ENCODE measurements at regions not wholly inside any gene's neighbourhood (a gene's known extent, or its start where the extent isn't known, plus 50 kb on each side); places are given as distances from the start of the nearest gene placed in this dataset.
A peak's percentile ranks its signal among the peaks of the same experiment; 100 is the strongest.
"Not testable (repeated sequence)": the region's sequence is repeated elsewhere in the genome, so short reads cannot be mapped to it uniquely, and the experiment has no call there.

DNA sequence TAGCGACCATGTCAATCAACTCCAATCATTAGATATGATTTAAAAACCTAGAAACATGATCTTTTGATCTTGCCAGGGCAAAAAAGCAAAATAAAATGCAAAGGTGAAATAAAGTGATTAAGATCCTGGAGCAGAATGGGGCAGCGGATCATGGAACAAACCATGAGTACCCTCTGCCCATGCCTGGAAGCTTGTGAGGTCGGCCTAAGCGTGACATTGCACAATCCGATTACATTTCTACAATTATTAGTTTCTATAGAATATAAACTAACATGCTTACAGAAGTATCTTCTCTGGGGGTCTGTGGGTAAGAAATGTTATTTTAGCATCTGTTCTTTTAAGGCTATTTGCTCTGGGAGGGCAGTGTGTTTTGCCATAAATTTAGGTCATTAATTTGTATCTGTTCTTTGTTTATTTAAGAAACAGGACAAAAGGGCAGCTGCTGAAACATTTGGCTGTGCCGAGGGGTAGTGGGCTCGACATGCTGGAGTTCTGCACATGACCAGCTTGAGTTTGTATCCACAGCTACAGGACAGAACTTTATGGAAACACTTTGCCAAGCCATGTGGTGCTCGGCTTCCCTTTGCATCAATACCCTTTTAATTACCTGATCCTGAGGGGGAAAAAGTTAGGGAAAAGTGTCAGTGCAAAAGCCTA, 55.9 kb downstream of the ZBTB18 start:
- DNase-seq = no peak

DNA sequence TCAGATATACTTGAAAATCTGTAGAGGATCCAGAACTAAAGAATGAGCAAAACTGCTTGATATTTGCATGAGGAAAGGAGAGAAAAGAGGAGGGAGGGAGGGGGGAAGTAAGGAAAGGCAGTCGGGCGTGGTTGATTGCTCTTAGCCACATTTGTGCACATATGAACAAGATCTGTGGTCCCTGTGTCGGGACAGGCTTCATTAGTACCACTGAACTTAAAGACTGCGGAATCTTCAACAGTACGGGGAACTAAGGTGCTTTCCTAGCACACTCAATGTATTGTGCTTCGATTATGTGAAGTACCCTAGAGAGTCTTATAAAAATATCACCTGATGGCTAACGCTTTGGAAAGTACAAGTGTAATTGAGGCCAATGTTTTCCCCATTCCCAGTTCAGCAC, 59.9 kb downstream of the ZBTB18 start:
- DNase-seq = no peak

DNA sequence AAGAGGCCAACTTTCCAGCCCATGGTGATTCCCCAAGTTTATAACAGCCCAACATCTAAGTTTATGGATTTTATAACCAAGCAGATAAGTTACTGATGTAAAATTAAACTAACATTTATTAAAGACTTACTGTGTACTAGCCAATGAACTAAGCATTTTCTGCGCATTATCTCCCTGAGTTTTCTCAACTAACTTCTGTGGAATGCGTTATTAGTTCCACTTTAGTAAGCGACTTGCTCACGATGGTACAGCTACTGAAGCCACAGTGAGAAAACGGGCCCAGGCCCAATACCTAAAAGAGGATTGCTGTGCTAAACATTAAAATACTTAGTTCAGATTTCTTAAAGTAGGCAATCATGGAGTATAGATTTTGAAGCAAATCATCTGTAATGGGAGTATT, 61.0 kb downstream of the ZBTB18 start:
- no peak for DNase-seq

DNA sequence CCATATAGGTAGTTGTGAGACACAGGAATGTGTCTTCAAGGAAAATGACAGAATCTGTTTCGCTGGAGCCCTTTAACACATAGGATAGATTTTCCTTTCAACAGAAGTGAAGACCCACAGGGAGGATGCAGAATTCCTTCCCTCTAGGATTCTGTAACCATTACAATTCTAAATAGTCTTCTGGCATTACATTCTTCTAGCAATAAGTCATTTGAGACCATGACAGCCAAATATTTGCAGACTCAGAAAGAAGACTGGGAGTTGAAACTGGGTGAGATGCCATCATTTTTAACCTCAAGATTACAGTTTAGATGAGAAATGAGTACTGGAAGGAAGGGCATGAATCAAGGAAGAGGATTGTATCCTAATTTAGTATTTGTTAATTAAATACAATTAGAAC, 61.6 kb downstream of the ZBTB18 start:
- DNase-seq = no peak

DNA sequence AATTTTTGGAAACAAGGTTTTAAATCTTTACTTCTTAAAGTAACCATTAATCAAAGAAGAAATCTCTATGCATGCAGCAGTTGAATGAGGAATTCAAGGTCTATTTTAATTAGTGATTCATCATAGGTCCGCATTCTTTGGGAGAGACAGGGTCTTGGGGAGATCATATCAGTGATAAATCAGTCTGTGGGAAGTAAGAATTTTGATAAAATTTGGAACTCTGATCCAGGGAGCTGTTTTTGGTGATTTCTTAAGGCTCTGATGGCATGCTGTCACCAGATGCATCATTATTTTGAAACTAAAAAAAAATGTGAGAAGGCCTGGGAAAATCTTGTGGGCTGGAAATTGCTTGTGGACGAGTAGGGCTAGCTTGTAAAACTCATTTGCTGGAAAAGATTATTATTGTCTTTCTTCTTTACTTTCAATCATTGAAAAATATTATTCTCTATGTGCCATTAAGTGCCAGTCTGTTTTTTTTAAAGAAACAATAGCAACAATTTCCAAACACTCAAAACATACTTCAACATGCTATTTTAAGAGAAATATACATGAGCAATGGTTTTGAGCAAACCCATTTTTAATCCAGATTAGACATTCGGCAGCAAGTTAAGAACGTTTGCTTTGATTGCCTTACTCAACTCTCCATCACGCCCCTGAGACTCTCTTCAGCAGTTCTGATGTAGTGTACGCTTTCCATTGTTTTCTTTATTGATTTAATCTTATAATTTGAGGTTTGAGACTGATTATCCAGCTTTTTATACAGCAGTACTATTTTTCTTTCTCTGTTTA, 62.6 kb downstream of the ZBTB18 start:
- DNase-seq = no peak

DNA sequence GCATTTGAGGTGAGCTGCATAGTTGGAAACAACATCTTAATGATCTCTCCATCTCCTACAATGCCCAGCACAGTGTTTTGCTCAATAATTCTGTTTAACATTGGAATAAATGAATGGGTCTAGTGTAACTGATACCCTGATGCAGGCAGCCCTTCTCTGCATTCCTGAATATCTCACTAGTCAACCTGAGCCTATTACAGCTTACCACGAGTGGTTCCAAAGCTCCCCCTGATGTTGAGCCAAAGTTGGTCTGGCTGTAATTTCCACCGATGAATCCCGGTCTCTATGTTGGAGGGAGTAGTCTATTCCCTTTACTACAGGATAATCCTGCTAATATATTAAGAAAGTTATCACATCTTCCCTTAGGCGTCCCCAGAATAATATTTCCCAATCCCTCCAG, 63.8 kb downstream of the ZBTB18 start:
- no peak for DNase-seq

DNA sequence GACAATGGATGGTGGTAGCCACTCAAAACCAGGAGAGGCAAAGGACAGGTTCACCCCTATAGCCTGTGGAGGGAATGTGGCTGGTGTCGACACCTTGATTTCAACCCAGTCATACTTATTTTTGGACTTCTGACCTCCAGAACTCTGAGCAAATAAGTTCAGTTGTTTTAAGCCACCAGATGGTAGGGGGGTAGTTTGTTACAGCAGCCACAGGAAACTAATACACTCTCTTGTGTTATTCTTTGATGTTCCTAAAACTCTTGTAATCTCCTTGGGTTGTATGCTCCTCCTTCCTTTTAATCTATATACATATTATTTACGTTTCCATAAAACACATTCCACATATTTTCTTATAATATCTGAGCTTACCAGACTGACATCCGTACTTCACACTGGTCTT, 65.9 kb downstream of the ZBTB18 start:
- no peak for DNase-seq

DNA sequence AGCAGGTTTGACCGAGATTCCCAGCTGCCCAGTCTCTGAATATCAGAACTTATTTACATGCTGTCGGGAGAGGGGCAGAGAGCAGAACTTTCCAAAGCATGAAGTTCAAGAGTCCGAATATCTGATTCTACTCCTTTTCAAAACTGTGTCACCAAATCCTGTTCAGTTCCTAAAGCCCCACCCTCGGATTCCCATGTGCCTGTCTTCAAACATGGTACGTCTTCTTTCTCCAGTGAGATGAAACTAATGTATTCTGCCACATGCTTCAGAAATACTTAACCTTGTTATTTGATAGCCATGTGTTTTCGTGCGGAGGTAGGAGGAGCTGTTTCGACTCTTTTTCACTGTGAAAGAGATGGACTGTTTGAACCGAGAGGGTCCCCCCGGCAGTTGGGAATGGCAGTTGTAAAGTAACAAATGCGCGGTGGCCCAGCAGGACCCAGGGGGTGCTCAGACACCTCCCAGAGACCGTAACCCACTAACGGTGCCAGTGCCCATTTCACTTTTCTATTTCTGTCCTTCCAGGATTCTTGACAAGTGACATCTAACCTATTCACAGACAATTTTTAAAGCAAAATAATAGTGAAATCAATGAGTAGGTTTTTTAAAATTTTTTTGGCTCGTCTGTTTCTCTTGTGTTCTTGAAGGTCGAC, 67.2 kb downstream of the ZBTB18 start:
- no peak for DNase-seq

DNA sequence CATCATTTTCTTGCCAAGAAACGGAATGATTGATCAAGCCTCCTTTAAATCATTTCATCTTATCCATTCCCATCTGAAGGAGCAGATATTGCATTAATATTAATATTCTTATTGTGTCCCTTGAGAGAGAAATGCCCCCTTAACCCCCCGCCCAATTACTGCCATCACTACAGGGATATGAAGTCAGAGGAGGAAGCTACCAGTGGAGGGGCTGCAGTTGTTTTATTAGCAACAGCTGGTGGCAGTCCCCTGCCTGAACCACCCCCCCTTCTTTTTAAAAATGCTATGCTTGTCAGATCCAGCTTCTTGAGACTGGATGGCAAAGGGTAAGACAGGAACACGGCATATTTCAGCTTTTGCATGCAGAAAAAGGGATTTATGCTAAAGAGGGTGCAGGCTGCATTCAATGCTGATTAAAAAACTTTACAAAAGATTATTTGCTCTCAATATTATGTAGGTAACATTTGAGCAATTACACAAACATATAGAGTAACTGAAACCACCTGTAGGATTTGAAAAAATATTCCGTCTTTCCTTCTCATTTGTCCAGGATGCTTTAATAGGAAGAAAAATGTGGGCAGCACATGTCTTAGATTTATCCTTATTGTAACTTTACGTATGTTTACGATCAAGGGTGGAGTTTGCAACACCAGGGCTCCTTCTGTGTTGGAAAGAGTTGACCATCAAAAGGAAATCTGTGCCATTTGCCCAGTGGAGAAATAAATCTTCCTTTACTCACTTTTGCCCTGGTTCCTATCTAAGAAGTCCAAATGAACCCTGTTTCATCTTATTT, 77.7 kb downstream of the ZBTB18 start:
- no peak for DNase-seq

DNA sequence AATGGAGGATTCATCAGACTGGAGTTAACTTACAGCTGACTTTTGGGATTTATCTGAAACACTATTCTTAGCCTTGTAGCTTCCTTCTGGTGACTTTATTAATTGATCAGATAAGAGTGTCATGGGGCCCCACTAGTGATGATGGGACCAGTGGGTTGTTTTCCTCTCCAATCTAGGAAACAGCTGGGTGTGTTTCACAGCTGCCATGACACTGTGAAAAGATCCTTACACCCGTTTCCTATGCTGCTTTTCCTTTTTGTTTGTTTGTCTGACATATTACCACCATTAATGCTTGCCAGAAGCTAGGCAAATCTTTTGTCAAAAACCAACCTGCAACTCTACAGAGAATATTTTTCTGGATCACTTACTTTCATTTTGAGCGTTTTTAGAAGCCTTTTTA, 86.2 kb downstream of the ZBTB18 start:
- no peak for DNase-seq

DNA sequence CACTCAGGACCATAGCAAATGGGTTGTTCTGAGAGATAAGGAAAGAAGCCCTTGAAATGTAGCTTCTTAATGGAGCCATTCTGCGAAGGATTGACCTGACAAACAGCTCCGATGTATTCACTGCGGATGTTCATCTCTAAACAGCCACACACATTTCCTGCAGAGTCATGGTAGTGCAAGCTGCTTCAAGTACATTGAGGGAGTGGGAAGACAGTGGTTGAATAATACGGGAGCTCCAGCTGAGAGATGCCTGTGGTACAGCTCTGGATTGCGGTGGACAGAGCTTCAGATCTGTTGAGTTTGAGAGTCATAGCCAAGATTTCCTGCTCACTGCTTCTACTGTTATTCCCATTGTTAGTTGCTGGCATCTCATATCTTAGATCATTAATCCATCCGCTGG, 86.6 kb downstream of the ZBTB18 start:
- peak in 1 of 56 donors; percentile 0 for DNase-seq

DNA sequence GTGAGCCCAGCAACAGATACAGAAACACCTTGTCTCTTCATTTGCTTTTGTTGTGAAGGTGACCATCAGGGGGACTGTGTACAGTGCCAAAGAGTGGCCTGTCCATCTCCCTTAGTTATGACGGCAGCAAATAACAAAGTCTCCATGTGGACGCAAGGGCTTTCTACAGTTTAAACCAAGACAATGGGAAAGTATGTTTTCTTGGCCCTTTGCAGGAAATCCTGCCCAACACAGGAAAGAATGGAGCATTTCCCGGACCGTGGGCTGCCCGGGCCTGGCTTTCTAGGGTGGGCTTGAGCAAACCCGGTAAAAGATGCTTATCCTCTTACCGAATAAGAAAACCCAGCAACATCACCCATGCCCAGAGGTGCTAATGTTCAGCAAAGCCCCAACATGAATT, 87.3 kb downstream of the ZBTB18 start:
- DNase-seq = no peak

DNA sequence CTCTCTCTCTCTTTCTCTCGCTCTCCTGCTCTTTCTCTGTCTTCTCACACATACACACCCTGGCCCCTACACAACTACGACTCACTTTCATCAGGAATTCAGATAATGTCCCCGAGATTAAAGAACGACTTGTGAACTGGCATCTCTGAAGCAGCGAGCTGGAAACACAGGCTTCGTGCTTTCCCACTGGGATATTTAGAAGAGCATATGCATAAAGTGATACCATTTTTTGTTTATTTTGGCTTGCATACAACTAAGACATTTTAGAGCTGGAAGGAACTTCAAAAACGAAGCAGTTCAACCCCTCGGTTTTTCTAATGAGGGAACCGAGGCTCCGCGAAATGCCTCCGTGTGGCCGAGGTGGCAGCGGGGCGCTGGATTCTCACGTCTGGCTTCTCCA, 88.6 kb downstream of the ZBTB18 start:
- no peak for DNase-seq

DNA sequence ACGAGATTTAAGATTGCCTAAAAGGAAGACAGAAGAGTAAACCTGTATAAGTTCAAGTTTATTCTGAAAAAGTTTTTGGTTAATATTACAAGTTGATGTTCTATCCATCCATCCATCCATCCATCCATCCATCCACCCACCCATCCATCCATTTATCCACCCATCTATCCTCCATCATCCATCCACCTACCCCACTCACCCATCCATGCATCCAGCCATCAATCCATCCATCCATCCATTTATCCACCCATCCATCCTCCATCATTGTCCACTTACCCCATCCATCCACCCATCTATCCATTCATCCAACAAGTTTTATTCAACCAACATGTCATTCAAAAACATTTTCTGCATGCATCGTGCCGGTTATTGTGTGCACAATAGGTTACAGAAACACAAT, 89.3 kb downstream of the ZBTB18 start:
- DNase-seq = no peak

DNA sequence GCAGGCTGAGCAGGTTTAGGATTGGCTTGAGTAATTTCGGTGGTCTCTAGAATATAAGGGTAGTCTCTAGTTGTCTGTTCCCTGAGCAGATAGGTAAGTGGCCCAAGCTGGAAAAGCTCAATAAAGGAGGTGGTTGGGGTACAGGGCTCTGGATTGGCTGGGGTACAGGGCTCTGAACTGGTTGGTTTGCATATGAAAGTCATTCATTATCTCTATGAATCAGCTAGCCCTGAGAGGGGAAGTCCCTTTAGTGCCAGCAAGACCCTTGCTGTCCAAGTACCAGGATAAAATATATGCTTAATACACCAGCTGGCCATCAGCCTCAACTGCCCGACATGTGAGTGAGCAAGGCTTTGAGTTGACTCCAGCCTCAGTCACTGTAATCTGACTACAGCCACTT, 93.0 kb downstream of the ZBTB18 start:
- no peak for DNase-seq

DNA sequence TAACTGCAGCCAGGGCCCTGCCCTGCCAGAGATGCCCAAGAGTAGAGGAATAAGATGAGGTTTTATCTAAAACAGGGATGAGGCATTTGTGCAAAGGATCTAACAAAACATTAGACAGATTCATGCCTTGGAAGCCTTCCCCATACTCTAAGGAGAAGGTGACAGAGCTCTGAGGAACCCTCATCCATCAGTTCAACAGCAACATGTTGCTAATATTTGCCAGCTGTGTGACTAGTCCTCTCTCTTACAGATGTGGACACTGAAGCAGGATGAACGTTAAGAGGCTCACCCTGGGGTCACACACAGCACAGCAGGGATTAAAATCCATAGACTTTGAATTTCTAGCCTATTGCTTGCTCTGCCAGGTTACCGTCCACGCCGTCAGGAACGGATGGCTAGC, 99.0 kb downstream of the ZBTB18 start:
- no peak for DNase-seq

DNA sequence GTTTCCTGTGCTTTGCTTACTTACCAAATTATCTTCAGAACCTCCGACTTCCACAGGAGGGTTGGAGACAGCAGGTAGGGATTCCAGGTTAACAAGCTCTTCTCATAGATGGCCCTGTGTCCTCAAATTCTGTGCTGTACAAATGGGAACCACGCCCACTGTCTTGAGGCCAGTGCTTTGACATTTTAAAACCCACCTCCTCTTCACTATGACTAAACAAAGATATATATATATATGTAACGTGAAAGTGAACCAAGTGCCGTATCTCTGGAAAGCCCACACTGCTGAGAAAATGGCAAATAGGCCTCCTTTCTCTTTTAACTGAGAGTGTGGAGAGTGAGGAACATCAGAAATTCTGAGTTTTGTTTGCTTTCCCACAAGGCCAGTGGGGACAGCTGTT, 99.6 kb downstream of the ZBTB18 start:
- DNase-seq = no peak

DNA sequence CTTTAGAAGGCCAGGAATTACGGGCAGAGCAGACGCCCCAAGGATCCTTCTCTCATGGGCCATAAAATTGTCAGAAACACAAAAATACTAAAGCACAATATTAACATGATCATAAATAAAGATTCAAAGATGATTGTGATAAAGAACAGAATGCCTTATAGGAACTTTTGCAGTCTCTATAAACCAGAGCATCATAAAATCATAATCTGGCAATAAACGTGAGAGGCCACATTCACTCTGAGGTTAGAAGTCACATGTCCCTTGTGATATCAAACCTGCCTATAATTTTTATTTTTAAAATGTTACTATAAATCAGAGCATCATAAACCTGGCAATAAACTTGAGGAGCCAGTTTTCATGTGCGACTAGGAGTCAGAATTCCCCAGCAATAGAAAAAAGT, 100.5 kb downstream of the ZBTB18 start:
- no peak for DNase-seq

DNA sequence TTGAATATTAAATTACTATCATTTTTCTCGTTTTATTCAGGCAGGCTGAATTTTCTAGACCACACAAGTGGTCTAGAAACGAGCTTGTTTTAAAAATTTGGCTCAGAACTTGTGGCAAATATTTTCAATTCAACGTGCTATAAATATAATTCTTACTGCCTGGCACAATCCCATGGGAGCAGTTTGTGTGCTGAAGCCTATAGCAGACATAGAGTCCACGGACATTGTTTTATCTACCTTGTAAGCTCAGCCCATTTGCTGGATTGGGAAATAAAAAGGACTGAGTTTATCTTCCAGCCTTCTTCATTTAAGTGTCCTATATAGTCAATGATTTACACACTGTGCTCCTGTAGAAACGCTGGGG, 103.4 kb downstream of the ZBTB18 start:
- no peak for DNase-seq

DNA sequence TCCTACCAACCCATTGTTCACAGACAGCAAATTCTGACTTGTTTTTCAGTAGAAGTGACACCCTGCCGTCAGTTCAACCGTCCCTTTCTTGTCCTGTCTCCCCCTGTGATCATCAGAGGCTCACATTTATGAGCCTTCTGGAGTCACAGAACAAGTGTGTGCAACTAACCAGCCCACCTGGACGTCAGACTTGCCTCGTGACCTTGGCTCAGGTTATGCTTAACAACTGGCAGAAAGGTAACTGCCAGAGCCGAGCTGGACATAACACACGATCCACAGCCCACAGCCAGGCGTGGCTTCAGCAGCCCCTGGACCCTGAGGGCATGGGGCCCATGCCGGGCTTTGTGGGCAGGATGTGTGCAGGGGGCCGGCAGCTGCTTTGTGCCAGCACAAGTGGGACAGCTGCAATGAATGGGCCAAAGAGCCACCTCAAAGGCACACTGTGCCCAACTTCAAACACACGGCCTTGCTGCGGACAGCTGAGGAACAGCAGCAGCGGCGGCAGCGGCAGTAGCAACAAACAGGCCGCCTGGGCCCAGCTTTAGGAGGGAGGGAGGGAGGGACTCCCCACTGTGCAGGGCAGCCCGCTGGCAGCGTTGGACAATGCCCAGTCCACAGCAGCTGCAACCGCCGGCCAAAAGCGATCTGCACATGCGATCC, 103.9 kb downstream of the ZBTB18 start:
- DNase-seq = peak in 54 of 56 donors; percentile 3 to 85 (median 62)

DNA sequence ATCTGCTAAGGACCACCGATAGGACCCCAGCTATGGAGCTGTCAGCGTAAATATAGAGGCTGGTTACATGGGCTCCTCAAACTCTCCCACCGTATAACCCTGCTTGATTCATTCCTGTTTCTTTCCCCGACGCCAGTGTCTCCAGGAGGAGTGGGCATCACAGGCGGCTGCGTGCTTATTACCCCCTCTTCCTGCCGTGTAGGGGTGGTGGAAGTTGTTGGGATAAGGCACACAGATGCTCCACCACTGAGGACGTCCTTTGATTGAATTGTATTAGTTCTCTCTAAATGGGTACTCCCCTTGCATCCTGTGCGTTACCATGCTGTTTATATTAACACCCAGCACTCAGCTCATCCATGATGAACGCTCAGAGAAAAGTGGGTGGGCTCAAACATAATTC, 104.6 kb downstream of the ZBTB18 start:
- DNase-seq = no peak

DNA sequence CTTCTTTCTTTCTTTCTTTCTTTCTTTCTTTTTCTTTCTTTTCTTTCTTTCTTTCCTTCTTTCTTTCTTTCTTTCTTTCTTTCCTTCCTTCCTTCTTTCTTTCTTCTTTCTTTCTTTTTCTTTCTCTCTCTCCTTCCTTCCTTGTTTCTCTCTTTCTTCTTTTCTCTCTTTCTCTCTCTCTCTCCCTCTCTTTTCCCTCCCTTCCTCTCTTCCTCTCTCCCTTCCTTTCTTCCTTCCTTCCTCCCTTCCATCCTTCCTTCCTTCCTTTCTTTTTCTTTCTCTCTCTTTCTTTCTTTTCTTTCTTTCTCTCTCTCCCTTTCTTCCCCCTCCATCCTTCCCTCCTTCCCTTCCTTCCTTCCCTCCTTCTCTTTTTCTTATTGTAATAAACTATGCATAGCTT, 105.5 kb downstream of the ZBTB18 start:
- not testable (repeated sequence) for DNase-seq

Measured in nucleus accumbens (tissue), 56 donors.